Nephron (organoid): ENCODE measurements at regions not wholly inside any gene's neighbourhood (a gene's known extent, or its start where the extent isn't known, plus 50 kb on each side); places are given as distances from the start of the nearest gene placed in this dataset.

Source experiments
- H3K27ac Mint-ChIP-seq, 3 experiments: 2 replicates each; pipeline ENCODE4 v1.8.0; 2020; ENCODE audit warnings: mixed read lengths in 3 of 3, mild to moderate bottlenecking in 2 of 3, moderate library complexity in 1 of 3
- H3K27me3 Mint-ChIP-seq: 2 replicates; pipeline ENCODE4 v1.8.0; 2021; ENCODE audit warnings: low read depth, mild to moderate bottlenecking, moderate library complexity, mixed read lengths
- H3K36me3 Mint-ChIP-seq: 2 replicates; pipeline ENCODE4 v1.8.0; 2020; ENCODE audit warnings: low read depth, mixed read lengths
- H3K4me1 Mint-ChIP-seq: 2 replicates; pipeline ENCODE4 v1.8.0; 2020; ENCODE audit warnings: mixed read lengths
- H3K4me3 Mint-ChIP-seq, 3 experiments: 2 replicates each; pipeline ENCODE4 v1.8.0; 2020; ENCODE audit warnings: mild to moderate bottlenecking in 3 of 3, mixed read lengths in 3 of 3, moderate library complexity in 2 of 3
- H3K9me3 Mint-ChIP-seq: 2 replicates; pipeline ENCODE4 v1.8.0; 2020; ENCODE audit warnings: mixed read lengths
- TF ChIP-seq, protein P1 (sequence below), 3 experiments: fragments of 200-600 bp; sonication (generic); IDR thresholded peaks; one replicate each; pipeline ENCODE4 v1.5.0; 2021; ENCODE audit warnings: antibody characterized with exemption in 3 of 3; ENCODE audit not compliant: unreplicated experiment in 3 of 3

DNA sequence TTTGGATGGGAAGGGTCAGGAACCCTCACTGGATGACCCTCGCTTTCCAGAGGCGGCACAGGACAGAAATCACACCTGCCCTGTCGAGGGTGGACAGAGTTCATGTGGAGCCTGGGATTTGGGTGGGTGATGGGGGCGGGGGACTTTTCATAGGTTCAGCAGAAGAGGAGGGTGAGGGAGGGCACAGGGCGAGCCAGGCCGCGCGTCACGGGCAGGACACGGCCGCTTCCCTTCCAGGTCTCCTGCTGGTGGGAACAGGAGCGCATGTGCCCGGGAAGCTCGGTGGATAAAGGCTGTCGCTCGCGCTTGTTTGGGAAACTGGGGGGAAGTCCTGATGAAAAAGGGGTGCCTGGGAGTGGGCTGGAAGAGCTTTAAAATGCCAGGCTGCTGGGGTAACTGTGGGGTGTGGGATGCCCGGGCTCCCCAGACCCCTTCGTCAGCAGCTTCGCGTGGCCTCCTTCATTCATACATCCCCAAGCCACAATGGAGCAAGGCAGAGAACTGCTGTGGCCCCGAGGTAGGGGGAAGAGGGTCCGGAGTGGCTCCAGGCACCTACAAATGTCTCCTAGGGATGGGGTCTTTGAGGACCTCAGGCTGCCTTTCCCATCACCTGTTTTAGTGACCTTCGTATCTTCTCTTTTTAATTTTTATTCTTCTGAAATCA lies 102.2 kb downstream of the DACT2 start:
- TF ChIP-seq, protein P1, sequence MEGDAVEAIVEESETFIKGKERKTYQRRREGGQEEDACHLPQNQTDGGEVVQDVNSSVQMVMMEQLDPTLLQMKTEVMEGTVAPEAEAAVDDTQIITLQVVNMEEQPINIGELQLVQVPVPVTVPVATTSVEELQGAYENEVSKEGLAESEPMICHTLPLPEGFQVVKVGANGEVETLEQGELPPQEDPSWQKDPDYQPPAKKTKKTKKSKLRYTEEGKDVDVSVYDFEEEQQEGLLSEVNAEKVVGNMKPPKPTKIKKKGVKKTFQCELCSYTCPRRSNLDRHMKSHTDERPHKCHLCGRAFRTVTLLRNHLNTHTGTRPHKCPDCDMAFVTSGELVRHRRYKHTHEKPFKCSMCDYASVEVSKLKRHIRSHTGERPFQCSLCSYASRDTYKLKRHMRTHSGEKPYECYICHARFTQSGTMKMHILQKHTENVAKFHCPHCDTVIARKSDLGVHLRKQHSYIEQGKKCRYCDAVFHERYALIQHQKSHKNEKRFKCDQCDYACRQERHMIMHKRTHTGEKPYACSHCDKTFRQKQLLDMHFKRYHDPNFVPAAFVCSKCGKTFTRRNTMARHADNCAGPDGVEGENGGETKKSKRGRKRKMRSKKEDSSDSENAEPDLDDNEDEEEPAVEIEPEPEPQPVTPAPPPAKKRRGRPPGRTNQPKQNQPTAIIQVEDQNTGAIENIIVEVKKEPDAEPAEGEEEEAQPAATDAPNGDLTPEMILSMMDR (IDR thresholded peaks at IDR 0.05; ENCODE audit: unreplicated experiment in 3 of 3) = no peak
- H3K4me1 Mint-ChIP-seq = peaks cover 29% of the 10 kb centered on the region
- H3K9me3 Mint-ChIP-seq = no peaks in the 10 kb centered on the region
- no peaks in the 10 kb centered on the region for H3K36me3 Mint-ChIP-seq
- H3K27me3 Mint-ChIP-seq = peaks cover 13% of the 10 kb centered on the region
- peak overlapping the region; percentile 52 to 82 (median 61) for H3K27ac Mint-ChIP-seq
- H3K4me3 Mint-ChIP-seq = no peak overlapping the region

DNA sequence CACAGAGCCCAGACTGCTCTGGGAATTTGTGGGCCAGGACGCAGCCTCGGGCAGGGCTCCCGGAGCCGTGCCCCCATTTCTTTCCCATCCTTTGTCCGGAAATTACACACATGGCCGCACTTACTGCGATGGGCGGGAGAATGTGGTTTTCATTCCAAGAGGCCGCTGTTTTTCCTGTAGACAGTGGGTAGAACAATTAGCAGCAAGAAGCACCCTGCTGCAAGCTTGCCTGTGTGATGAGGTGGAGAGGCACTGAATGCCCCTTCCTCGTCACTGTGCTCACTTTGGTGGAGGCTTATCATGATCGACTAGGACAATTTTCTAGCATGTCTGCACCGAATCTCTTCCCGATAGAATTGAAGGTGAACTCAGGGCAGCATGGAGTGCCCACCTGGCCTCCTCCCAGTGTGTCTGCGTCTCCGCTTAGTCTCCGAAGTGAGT lies 102.8 kb downstream of the DACT2 start:
- TF ChIP-seq, protein P1 (IDR thresholded peaks at IDR 0.05; ENCODE audit: unreplicated experiment in 3 of 3) = no peak
- Mint-ChIP-seq H3K4me3 (no peak overlapping the region), H3K36me3 (no peaks in the 10 kb centered on the region), H3K4me1 (peaks cover 32% of the 10 kb centered on the region), H3K27me3 (peaks cover 13% of the 10 kb centered on the region), H3K9me3 (no peaks in the 10 kb centered on the region), H3K27ac (peak overlapping the region; percentile 52 to 61 (median 56))

DNA sequence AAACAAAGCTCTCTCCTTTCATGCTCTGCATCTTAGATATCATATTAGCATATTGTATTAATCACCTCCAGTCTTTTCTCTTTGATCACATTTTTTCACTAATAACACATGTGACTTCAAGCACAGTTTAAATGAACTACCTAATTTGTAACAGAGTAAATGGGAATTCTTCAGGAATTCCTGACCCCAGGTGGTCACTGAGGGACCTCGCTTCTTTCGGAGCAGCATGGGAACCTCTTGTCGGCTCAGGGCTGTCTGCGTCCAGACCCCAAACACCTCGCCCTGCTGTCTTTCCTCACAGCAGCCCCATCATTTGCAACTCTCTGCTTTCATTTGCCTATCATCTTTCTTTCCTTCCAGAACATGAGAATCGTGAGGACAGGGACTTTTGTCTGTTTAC lies 103.5 kb downstream of the DACT2 start:
- H3K36me3 Mint-ChIP-seq = no peaks in the 10 kb centered on the region
- H3K4me3 Mint-ChIP-seq = no peak overlapping the region
- H3K4me1 Mint-ChIP-seq = peaks cover 38% of the 10 kb centered on the region
- TF ChIP-seq, protein P1 (IDR thresholded peaks at IDR 0.05; ENCODE audit: unreplicated experiment in 3 of 3) = no peak
- peaks cover 13% of the 10 kb centered on the region for H3K27me3 Mint-ChIP-seq
- peak overlapping the region; percentile 52 to 61 (median 56) for H3K27ac Mint-ChIP-seq
- no peaks in the 10 kb centered on the region for H3K9me3 Mint-ChIP-seq

DNA sequence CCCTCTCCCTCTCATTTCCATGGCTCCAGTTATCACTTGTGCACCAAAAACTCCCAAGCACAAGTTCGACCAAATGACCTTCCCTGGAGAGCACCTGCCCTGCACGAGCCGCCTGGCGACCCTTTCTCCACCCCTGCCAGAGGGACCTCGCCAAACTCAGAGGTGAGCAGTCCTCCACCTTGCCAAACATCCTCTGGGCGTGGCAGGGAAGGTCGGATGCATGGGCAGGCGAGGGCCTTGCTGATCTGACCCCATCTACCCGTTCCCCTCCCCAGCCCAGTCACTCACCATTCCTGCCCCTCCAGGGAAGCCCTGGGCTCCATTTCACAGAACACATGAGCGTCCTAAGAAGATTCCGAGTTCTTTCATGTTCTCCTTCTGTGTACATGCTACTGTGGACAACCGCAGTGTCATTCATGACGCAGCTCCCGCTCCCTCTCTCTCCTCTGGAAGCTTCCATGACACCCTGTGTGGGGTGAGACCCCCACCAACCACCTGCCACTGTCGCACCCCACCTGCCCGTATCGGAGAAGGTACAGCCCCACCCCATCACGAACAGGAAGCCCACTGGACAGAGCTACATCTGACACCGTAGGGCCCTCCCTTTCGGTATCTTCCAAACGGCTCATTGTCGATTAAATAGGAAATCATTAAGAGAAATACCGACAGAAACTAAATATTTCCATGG lies 104.3 kb downstream of the DACT2 start:
- TF ChIP-seq, protein P1 (IDR thresholded peaks at IDR 0.05; ENCODE audit: unreplicated experiment in 3 of 3) = no peak
- Mint-ChIP-seq H3K4me1 (peaks cover 35% of the 10 kb centered on the region), H3K9me3 (no peaks in the 10 kb centered on the region), H3K27ac (peak overlapping the region in 1 of 3 experiments; percentile 52), H3K27me3 (peaks cover 13% of the 10 kb centered on the region), H3K36me3 (no peaks in the 10 kb centered on the region), H3K4me3 (no peak overlapping the region)

DNA sequence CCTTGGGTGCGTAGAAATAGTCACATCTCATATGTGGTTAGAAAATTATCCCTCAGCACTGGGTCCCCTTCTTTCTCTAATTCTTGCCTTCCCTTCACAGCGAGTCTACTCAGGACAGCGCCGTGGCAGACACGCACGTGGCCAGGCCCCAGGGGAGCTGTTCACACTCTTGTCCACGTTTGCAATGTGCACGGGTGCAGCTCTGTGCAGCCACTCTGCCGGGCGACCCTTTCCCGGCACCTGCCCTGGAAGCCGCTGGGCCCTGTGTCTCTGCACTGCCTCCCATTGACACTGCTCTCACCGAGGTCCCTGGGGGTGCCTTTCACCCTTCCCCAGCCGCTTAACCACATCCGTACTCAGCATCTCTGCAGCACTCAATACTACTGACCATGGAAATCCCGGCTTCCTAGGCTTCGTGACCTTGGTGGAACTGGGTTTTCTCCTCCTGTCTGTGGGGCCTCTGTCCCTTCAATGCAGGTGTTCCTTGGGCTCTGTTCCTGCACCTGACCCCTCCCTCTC lies 104.9 kb downstream of the DACT2 start:
- Mint-ChIP-seq H3K27me3 (peaks cover 13% of the 10 kb centered on the region), H3K4me3 (no peak overlapping the region), H3K36me3 (no peaks in the 10 kb centered on the region), H3K9me3 (no peaks in the 10 kb centered on the region), H3K4me1 (peaks cover 40% of the 10 kb centered on the region), H3K27ac (peak overlapping the region in 1 of 3 experiments; percentile 55)
- TF ChIP-seq, protein P1 (IDR thresholded peaks at IDR 0.05; ENCODE audit: unreplicated experiment in 3 of 3) = no peak
